Psoas muscle (tissue), 7 donors: ENCODE measurements at regions not wholly inside any gene's neighbourhood (a gene's known extent, or its start where the extent isn't known, plus 50 kb on each side); places are given as distances from the start of the nearest gene placed in this dataset.
A peak's percentile ranks its signal among the peaks of the same experiment; 100 is the strongest.

Source experiments
- ATAC-seq, 4 donors: fragments of 200-7000 bp; cut with Tn5 transposase; one replicate each; pipeline ENCODE4 v1.9.1; 2020; ENCODE audit warnings: moderate library complexity in 3 of 4, mild to moderate bottlenecking in 2 of 4
- DNase-seq, 2 donors: peaks; one replicate each; pipeline ENCODE4 v3.0.0-alpha.2; 2020
- H3K27ac ChIP-seq: fragments of 200-600 bp; one replicate; pipeline ENCODE4 v1.8.0; 2022
- H3K27me3 ChIP-seq, 3 donors: fragments of 200-600 bp in 1 of 3; one replicate each; pipeline versions ENCODE4 v1.6.1 to v1.8.0; 2013 to 2022; ENCODE audit warnings: low read length in 2 of 3, mild to moderate bottlenecking in 2 of 3, moderate library complexity in 1 of 3; ENCODE audit not compliant: insufficient read depth in 3 of 3
- H3K36me3 ChIP-seq, 2 donors: fragments of 200-600 bp in 1 of 2; one replicate each; pipeline versions ENCODE4 v1.6.1 to v1.8.0; 2013 to 2022; ENCODE audit warnings: low read depth in 1 of 2, mild to moderate bottlenecking in 1 of 2, moderate library complexity in 1 of 2; ENCODE audit not compliant: insufficient read depth in 1 of 2
- H3K4me1 ChIP-seq: fragments of 200-600 bp; one replicate; pipeline ENCODE4 v1.8.0; 2022
- H3K4me3 ChIP-seq: fragments of 200-600 bp; one replicate; pipeline ENCODE4 v1.8.0; 2022; ENCODE audit warnings: mild to moderate bottlenecking
- H3K9me3 ChIP-seq: fragments of 200-600 bp; one replicate; pipeline ENCODE4 v1.8.0; 2022
- CTCF ChIP-seq: fragments of 200-600 bp; IDR thresholded peaks from one replicate; pipeline ENCODE4 v1.8.0; 2022; ENCODE audit warnings: antibody characterized with exemption
- WGBS, 3 donors: extraction: QIAGEN DNeasy Blood & Tissue Kit; methylation state at CpG; one replicate each; pipeline versions ENCODE4 v1.1.6 to v1.1.7; 2013; 5-methylcytosine and 5-hydroxymethylcytosine counted together
- intact Hi-C, 2 donors: fragments of 100-400 bp; cut with DNase I; formaldehyde crosslinking; loops; one replicate each; pipeline versions ENCODE4 v1.11.0 to v1.14.2; 2022
- donor health status: healthy with polysubstance abuse.
- donor health status: DM: no; HTN: no; CAD: no; lungs with moderate emphysema.
- donor health status: Bipolar disorder and iron deficiency.
- donor health status: healthy.
- donor health status: DM: yes; HTN: yes; CAD: no.
- donor health status: DM: no; HTN: no; CAD: no.
- donor health status: DM: yes; HTN: yes; CAD: no.

DNA sequence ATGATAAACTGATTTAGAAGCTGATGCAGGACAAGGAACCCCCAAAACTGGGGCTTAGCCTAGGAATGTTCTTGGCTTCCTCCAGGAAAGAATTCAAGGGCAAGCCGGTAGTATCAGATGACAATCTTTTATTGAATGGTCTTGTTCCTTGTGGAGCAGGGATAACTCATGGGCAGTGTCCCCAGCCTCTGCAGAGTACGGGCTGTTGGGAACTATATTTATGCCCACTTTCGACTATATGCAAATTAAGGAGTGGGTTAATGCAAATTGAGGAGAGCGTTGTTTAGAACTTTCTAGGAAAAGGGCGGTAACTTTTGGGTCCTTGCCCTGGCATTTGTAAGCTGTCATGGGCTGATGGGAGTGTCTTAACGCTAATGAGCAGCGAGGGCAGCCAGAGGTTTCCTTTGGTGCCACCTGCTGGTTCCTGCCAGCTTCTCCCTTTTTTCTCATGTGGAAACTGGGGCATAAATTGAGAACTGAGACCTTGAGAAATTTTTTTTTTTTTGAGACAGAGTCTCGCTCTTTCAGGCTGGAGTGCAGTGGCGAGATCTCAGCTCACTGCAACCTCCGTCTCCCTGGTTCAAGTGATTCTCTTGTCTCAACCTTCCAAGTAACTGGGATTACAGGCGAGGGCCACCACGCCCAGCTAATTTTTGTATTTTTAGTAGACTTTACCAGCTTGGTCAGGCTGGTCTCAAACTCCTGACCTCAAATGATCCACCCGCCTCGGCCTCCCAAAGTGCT lies 79.4 kb upstream of the ABCC4 start:
- peak; percentile 74 to 92 (median 87) for ATAC-seq
- Histone ChIP-seq H3K9me3 (no peaks in the 10 kb centered on the region), H3K27ac (peak overlapping the region; percentile 12), H3K4me1 (peaks cover 19% of the 10 kb centered on the region), H3K36me3 (no peaks in the 10 kb centered on the region), H3K27me3 (no peaks in the 10 kb centered on the region), H3K4me3 (peak overlapping the region; percentile 8)
- peak; percentile 87 for TF ChIP-seq CTCF
- intact Hi-C loops: loop anchor here (1.0 to 5.0 kb wide), 3 partner anchors 83 to 189 kb away; no protein-coding TSS in a partner anchor
- WGBS, 3 donors: 10 to 13% (median 13%) methylated on average over 14 of the region's 14 CpGs
- DNase-seq: peak; percentile 56 to 81

DNA sequence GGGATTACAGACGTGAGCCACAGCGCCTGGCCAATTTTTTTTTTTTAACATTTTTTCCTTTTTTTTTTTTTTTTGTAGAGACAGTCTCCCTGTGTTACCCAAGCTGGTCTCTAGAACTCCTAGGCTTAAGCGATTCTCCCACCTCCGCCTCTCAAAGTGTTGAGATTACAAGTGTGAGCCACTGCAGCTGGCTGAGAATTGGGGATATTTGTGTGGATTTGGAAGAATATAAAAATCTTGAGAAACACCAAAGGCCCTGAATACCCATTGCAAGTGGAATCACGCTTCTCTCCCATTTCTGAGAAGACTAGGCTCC lies 79.9 kb upstream of the ABCC4 start:
- DNase-seq: no peak
- no peak for TF ChIP-seq CTCF
- Histone ChIP-seq H3K4me3 (no peak overlapping the region), H3K9me3 (no peaks in the 10 kb centered on the region), H3K27ac (no peak overlapping the region), H3K36me3 (no peaks in the 10 kb centered on the region), H3K4me1 (peaks cover 19% of the 10 kb centered on the region), H3K27me3 (no peaks in the 10 kb centered on the region)
- 44 to 53% (median 45%) methylated on average over 5 of the region's 5 CpGs for WGBS, 3 donors
- intact Hi-C loops: loop anchor here in 1 of 2 donors (5.0 kb wide), 1 partner anchor 84 kb away; no protein-coding TSS in a partner anchor
- ATAC-seq: no peak

DNA sequence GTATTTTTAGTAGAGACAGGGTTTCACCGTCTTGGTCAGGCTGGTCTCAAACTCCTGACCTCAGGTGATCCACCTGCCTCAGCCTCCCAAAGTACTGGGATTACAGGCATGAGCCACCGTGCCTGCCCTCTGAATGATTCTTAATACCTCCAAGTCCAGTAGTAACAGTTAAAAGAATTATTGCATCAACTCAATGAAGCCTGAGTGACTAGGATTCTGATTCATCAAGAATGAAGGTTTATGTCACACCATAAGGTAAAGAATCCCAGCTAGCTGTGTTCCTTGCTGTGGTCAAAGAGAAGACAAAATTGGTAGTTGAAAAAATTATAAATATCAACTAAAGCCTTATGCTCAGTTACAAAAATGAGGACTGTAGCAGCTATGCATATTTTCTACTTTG lies 81.2 kb upstream of the ABCC4 start:
- ATAC-seq: no peak
- no peak for TF ChIP-seq CTCF
- Histone ChIP-seq H3K4me3 (no peak overlapping the region), H3K27me3 (no peaks in the 10 kb centered on the region), H3K9me3 (no peaks in the 10 kb centered on the region), H3K27ac (no peak overlapping the region), H3K4me1 (peaks cover 19% of the 10 kb centered on the region), H3K36me3 (no peaks in the 10 kb centered on the region)
- no peak for DNase-seq
- WGBS, 3 donors: 88 to 93% (median 91%) methylated on average over 2 of the region's 2 CpGs
- intact Hi-C loops: loop anchor here in 1 of 2 donors (5.0 kb wide), 1 partner anchor 85 kb away; no protein-coding TSS in a partner anchor

- Histone ChIP-seq H3K36me3 (no peaks in the 10 kb centered on the region), H3K27ac (no peak overlapping the region), H3K4me1 (peaks cover 19% of the 10 kb centered on the region), H3K27me3 (no peaks in the 10 kb centered on the region), H3K9me3 (no peaks in the 10 kb centered on the region), H3K4me3 (no peak overlapping the region)
- intact Hi-C loops: loop anchor here in 1 of 2 donors (5.0 kb wide), 1 partner anchor 86 kb away; no protein-coding TSS in a partner anchor
- TF ChIP-seq CTCF: no peak
- no peak for DNase-seq
- 80 to 91% (median 88%) methylated on average over 4 of the region's 4 CpGs for WGBS, 3 donors
- no peak for ATAC-seq
Observed at GRCh38 chr13:95382916-95383315, 81.7 kb upstream of the ABCC4 start.

- Histone ChIP-seq H3K36me3 (no peaks in the 10 kb centered on the region), H3K27me3 (no peaks in the 10 kb centered on the region), H3K27ac (no peak overlapping the region), H3K4me3 (no peak overlapping the region), H3K9me3 (no peaks in the 10 kb centered on the region), H3K4me1 (peaks cover 7% of the 10 kb centered on the region)
- ATAC-seq (no peak), DNase-seq (no peak)
- WGBS, 3 donors: 71 to 85% (median 76%) methylated on average over 1 of the region's 1 CpG
- intact Hi-C loops: no loop called here
- no peak for TF ChIP-seq CTCF
Observed at GRCh38 chr13:95385373-95385772, 84.1 kb upstream of the ABCC4 start.
